ENCODE measurements at regions not wholly inside any gene's neighbourhood (a gene's known extent, or its start where the extent isn't known, plus 50 kb on each side); places are given as distances from the start of the nearest gene placed in this dataset.

DNA sequence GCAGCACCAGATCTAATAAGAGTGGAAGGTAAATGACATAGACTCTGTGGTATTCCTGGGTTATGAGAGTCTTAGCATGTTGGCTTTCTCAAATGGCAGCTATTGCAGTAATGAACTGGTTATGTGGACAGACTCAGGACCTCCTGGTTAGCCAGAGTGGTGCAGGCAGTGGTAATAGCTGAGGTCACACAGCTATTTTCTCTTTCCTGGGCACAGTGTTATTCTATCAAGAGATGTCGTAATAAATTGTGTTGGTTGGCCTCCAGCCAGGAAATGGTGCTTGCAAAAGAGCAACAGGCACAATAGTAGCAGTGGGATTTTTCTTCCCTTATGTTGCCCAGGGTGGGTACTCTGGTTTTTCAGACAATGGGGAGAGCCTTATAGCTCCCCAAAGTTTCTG is 279.2 kb upstream of the FGF16 start:
- POLR2A ChIA-PET = no interaction called here
- CTCF ChIA-PET = no interaction called here
- TF ChIP-seq, protein P1, sequence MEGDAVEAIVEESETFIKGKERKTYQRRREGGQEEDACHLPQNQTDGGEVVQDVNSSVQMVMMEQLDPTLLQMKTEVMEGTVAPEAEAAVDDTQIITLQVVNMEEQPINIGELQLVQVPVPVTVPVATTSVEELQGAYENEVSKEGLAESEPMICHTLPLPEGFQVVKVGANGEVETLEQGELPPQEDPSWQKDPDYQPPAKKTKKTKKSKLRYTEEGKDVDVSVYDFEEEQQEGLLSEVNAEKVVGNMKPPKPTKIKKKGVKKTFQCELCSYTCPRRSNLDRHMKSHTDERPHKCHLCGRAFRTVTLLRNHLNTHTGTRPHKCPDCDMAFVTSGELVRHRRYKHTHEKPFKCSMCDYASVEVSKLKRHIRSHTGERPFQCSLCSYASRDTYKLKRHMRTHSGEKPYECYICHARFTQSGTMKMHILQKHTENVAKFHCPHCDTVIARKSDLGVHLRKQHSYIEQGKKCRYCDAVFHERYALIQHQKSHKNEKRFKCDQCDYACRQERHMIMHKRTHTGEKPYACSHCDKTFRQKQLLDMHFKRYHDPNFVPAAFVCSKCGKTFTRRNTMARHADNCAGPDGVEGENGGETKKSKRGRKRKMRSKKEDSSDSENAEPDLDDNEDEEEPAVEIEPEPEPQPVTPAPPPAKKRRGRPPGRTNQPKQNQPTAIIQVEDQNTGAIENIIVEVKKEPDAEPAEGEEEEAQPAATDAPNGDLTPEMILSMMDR (IDR thresholded peaks at IDR 0.05; ENCODE audit: insufficient read depth, low read length, missing control alignments) = no peak

DNA sequence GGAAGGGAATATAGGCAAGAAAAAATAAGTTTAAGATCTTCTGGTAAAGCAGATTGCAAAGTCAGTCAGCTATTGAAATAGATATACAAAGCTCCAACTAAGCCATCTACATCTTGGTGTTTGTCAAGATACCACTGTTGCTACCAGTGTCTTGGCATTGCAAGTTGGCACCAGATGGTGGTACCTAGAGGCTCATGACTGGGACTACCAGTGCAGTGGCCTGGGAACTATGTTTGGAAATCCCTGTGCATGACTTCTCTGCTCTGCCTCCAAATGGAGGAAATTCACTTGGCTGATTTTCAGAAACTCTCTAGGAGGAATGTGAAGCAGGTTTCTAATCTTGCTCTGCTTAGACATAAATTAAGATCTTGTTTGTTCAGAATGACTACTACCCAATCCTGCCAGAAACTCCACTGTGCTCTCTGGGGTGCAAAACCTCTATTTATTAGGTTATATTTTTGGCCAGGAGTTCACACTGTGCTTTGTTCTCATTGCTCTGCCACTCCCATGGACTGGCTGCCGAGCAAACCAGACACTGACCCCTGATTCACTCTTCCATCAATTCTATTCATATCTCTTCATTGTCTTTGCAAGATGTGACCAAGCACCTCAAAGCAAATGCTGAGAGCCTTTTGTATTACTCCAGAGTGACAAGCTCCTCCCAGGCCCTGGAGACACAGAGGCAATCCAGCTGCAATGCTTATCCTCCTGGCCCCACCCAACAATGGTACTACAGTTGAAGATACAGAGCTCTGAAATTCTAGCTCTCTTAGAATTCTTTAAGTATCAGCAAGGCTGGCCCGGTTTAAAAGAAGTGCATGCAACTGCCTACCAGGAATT is 272.3 kb upstream of the FGF16 start:
- no peak for DNase-seq (ENCODE audit: low read depth, low spot score)
- POLR2A ChIA-PET = no interaction called here
- CTCF ChIA-PET = no interaction called here
- H3K4me3 ChIP-seq (ENCODE audit: low read depth, low read length) = no peak overlapping the region
- TF ChIP-seq, protein P1 (IDR thresholded peaks at IDR 0.05; ENCODE audit: insufficient read depth, low read length, missing control alignments) = no peak

More for the DNA sequence above, 279.2 kb upstream of the FGF16 start:
- H3K4me3 ChIP-seq (ENCODE audit: low read depth, low read length) = no peak overlapping the region
- no peak for DNase-seq (ENCODE audit: low read depth, low spot score)

DNA sequence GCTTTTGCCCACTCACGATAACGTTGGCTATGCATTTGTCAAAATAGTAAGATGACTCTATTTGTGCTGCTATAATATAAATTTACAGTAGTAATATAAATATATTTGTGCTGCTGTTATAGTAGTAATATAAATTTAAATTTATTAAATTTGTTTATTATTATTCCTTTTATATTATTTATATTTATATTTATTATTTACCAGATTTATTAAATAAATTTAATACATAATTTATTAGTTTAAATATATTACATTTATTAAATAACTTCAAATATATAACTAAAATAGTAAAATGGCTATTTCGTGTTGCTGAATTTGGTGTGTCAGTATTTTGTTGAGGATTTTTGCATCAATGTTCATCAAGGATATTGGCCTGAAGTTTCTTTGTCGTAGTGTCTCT is 246.5 kb upstream of the FGF16 start:
- no peak overlapping the region for H3K4me3 ChIP-seq (ENCODE audit: low read depth, low read length)
- CTCF ChIA-PET = no interaction called here
- POLR2A ChIA-PET = no interaction called here
- TF ChIP-seq, protein P1 (IDR thresholded peaks at IDR 0.05; ENCODE audit: insufficient read depth, low read length, missing control alignments) = no peak
- no peak for DNase-seq (ENCODE audit: low read depth, low spot score)

GRCh38 chrX:77223046-77223445 is 224.1 kb upstream of the FGF16 start:
- no peak overlapping the region for H3K4me3 ChIP-seq (ENCODE audit: low read depth, low read length)
- CTCF ChIA-PET = no interaction called here
- TF ChIP-seq, protein P1 (IDR thresholded peaks at IDR 0.05; ENCODE audit: insufficient read depth, low read length, missing control alignments) = no peak
- POLR2A ChIA-PET = no interaction called here
- no peak for DNase-seq (ENCODE audit: low read depth, low spot score)

DNA sequence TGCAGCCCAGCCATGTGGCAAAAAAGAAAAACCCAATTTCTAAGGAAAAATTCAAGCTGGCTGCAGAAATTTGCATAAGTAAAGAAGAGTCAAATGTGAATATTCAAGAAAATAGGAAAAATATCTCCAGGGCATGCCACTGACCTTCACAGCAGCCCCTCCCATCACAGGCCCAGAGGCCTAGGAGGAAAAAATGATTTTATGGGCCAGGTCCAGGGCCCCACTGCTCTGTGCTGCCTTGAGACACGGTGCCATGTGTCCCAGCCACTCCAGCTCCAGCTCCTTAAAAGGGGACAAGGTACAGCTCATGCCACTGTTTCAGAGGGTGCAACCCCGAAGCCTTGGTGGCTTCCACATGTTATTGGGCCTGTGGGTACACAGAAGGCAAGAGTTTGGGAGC is 182.7 kb upstream of the FGF16 start:
- ChIA-PET POLR2A (no interaction called here), CTCF (no interaction called here)
- TF ChIP-seq, protein P1 (IDR thresholded peaks at IDR 0.05; ENCODE audit: insufficient read depth, low read length, missing control alignments) = no peak
- no peak overlapping the region for H3K4me3 ChIP-seq (ENCODE audit: low read depth, low read length)
- DNase-seq (ENCODE audit: low read depth, low spot score) = no peak

GRCh38 chrX:77275392-77275791 is 171.8 kb upstream of the FGF16 start:
- H3K4me3 ChIP-seq (ENCODE audit: low read depth, low read length) = no peak overlapping the region
- ChIA-PET POLR2A (no interaction called here), CTCF (no interaction called here)
- no peak for DNase-seq (ENCODE audit: low read depth, low spot score)
- TF ChIP-seq, protein P1 (IDR thresholded peaks at IDR 0.05; ENCODE audit: insufficient read depth, low read length, missing control alignments) = no peak

Measured in AG04449 (cell line).